ACC112 (cell line): ENCODE measurements at regions not wholly inside any gene's neighbourhood (a gene's known extent, or its start where the extent isn't known, plus 50 kb on each side); places are given as distances from the start of the nearest gene placed in this dataset.

ENCODE experiments used
- H2AFZ ChIP-seq: fragments of 200-600 bp; sonication (generic); one replicate; pipeline ENCODE4 v1.6.0; 2017; ENCODE audit warnings: antibody characterized with exemption, low read length; ENCODE audit not compliant: unreplicated experiment
- H3K27ac ChIP-seq: fragments of 200-600 bp; sonication (generic); 2 replicates; pipeline ENCODE4 v1.5.1; 2014; ENCODE audit warnings: low read depth, mild to moderate bottlenecking, antibody characterized with exemption, low read length, moderate library complexity
- H3K27me3 ChIP-seq: fragments of 200-600 bp; sonication (generic); 2 replicates; pipeline ENCODE4 v1.6.1; 2014; ENCODE audit warnings: mild to moderate bottlenecking, antibody characterized with exemption, low read length, moderate library complexity, mixed read lengths; ENCODE audit not compliant: insufficient read depth
- H3K36me3 ChIP-seq: fragments of 200-600 bp; sonication (generic); 2 replicates; pipeline ENCODE4 v1.6.1; 2016; ENCODE audit warnings: mild to moderate bottlenecking, antibody characterized with exemption, low read length, moderate library complexity, mixed read lengths; ENCODE audit not compliant: insufficient read depth
- H3K4me1 ChIP-seq: fragments of 200-600 bp; sonication (generic); one replicate; pipeline ENCODE4 v1.6.1; 2016; ENCODE audit warnings: low read length, mixed read lengths; ENCODE audit not compliant: insufficient read depth, unreplicated experiment, control insufficient read depth
- H3K4me3 ChIP-seq: fragments of 200-600 bp; sonication (generic); 2 replicates; pipeline ENCODE4 v1.5.1; 2014; ENCODE audit warnings: mild to moderate bottlenecking, low read depth, low read length
- H3K79me2 ChIP-seq: fragments of 200-600 bp; sonication (generic); one replicate; pipeline ENCODE4 v1.6.0; 2016; ENCODE audit warnings: low read length; ENCODE audit not compliant: control insufficient read depth, unreplicated experiment, insufficient read depth

- H3K36me3 ChIP-seq: no peaks in the 10 kb centered on the region
- no peaks in the 10 kb centered on the region for H3K27me3 ChIP-seq
- H3K4me3 ChIP-seq: no peak overlapping the region
- H2AFZ ChIP-seq: no peak overlapping the region
- H3K27ac ChIP-seq: no peak overlapping the region
- no peaks in the 10 kb centered on the region for H3K79me2 ChIP-seq
- no peaks in the 10 kb centered on the region for H3K4me1 ChIP-seq
Observed at GRCh38 chr9:29806937-29807618, 2233.8 kb upstream of the C9orf72 start.

- Histone ChIP-seq H3K79me2 (no peaks in the 10 kb centered on the region), H2AFZ (no peak overlapping the region), H3K27me3 (no peaks in the 10 kb centered on the region), H3K36me3 (no peaks in the 10 kb centered on the region), H3K27ac (no peak overlapping the region), H3K4me3 (no peak overlapping the region), H3K4me1 (no peaks in the 10 kb centered on the region)
Observed at GRCh38 chr9:29816954-29817703, 2243.8 kb upstream of the C9orf72 start.

GRCh38 chr9:29822458-29822857, 2249.2 kb upstream of the C9orf72 start:
- no peak overlapping the region for H2AFZ ChIP-seq
- H3K27me3 ChIP-seq: no peaks in the 10 kb centered on the region
- no peak overlapping the region for H3K27ac ChIP-seq
- no peaks in the 10 kb centered on the region for H3K79me2 ChIP-seq
- H3K36me3 ChIP-seq: no peaks in the 10 kb centered on the region
- H3K4me3 ChIP-seq: no peak overlapping the region
- no peaks in the 10 kb centered on the region for H3K4me1 ChIP-seq

GRCh38 chr9:29826421-29826820, 2253.1 kb upstream of the C9orf72 start:
- Histone ChIP-seq H3K27ac (no peak overlapping the region), H3K4me3 (no peak overlapping the region), H3K4me1 (no peaks in the 10 kb centered on the region), H3K36me3 (no peaks in the 10 kb centered on the region), H2AFZ (no peak overlapping the region), H3K27me3 (no peaks in the 10 kb centered on the region), H3K79me2 (no peaks in the 10 kb centered on the region)

- no peaks in the 10 kb centered on the region for H3K27me3 ChIP-seq
- no peaks in the 10 kb centered on the region for H3K4me1 ChIP-seq
- no peaks in the 10 kb centered on the region for H3K36me3 ChIP-seq
- H3K4me3 ChIP-seq: no peak overlapping the region
- no peak overlapping the region for H3K27ac ChIP-seq
- H2AFZ ChIP-seq: no peak overlapping the region
- H3K79me2 ChIP-seq: no peaks in the 10 kb centered on the region
Observed at GRCh38 chr9:29830821-29831220, 2257.5 kb upstream of the C9orf72 start.

- Histone ChIP-seq H3K4me3 (no peak overlapping the region), H3K27ac (no peak overlapping the region), H3K36me3 (no peaks in the 10 kb centered on the region), H3K27me3 (no peaks in the 10 kb centered on the region), H3K4me1 (no peaks in the 10 kb centered on the region), H2AFZ (no peak overlapping the region), H3K79me2 (no peaks in the 10 kb centered on the region)
Observed at GRCh38 chr9:29838491-29839020, 2265.3 kb upstream of the C9orf72 start.

GRCh38 chr9:29844251-29844650, 2271.0 kb upstream of the C9orf72 start:
- H3K4me3 ChIP-seq: no peak overlapping the region
- no peaks in the 10 kb centered on the region for H3K36me3 ChIP-seq
- no peaks in the 10 kb centered on the region for H3K27me3 ChIP-seq
- no peak overlapping the region for H3K27ac ChIP-seq
- H3K4me1 ChIP-seq: no peaks in the 10 kb centered on the region
- no peak overlapping the region for H2AFZ ChIP-seq
- H3K79me2 ChIP-seq: no peaks in the 10 kb centered on the region

GRCh38 chr9:29850664-29851063, 2277.4 kb upstream of the C9orf72 start:
- Histone ChIP-seq H3K27me3 (no peaks in the 10 kb centered on the region), H3K27ac (no peak overlapping the region), H3K4me1 (no peaks in the 10 kb centered on the region)

GRCh38 chr9:29861803-29862202, 2288.5 kb upstream of the C9orf72 start:
- H3K79me2 ChIP-seq: no peaks in the 10 kb centered on the region
- H3K27ac ChIP-seq: no peak overlapping the region
- H3K4me3 ChIP-seq: no peak overlapping the region
- H2AFZ ChIP-seq: no peak overlapping the region
- no peaks in the 10 kb centered on the region for H3K27me3 ChIP-seq
- no peaks in the 10 kb centered on the region for H3K36me3 ChIP-seq
- H3K4me1 ChIP-seq: no peaks in the 10 kb centered on the region

More at GRCh38 chr9:29850664-29851063, 2277.4 kb upstream of the C9orf72 start:
- no peak overlapping the region for H2AFZ ChIP-seq
- H3K79me2 ChIP-seq: no peaks in the 10 kb centered on the region
- no peaks in the 10 kb centered on the region for H3K36me3 ChIP-seq
- no peak overlapping the region for H3K4me3 ChIP-seq

GRCh38 chr9:29865764-29866313, 2292.6 kb upstream of the C9orf72 start:
- H3K36me3 ChIP-seq: no peaks in the 10 kb centered on the region
- H3K79me2 ChIP-seq: no peaks in the 10 kb centered on the region
- H3K27ac ChIP-seq: no peak overlapping the region
- H3K4me1 ChIP-seq: no peaks in the 10 kb centered on the region
- H3K4me3 ChIP-seq: no peak overlapping the region
- H2AFZ ChIP-seq: no peak overlapping the region
- H3K27me3 ChIP-seq: no peaks in the 10 kb centered on the region
